B cell (primary cell): ENCODE measurements at regions not wholly inside any gene's neighbourhood (a gene's known extent, or its start where the extent isn't known, plus 50 kb on each side); places are given as distances from the start of the nearest gene placed in this dataset.

Source experiments
- ATAC-seq: fragments of 200-7000 bp; cut with Tn5 transposase; one replicate; pipeline ENCODE4 v1.10.0; 2021; ENCODE audit warnings: low read depth, mild to moderate bottlenecking, moderate number of reproducible peaks, moderate library complexity
- CTCF ChIA-PET: fragments of 350-600 bp; sonication (Branson Sonifier 250); formaldehyde crosslinking; loops from one replicate; lab custom pipeline; 2021; ENCODE audit warnings: antibody characterized with exemption, inconsistent platforms; lab: Charles Lee
- POLR2A ChIA-PET: fragments of 350-600 bp; sonication (Branson Sonifier 250); formaldehyde crosslinking; loops from one replicate; lab custom pipeline; 2021; ENCODE audit warnings: antibody characterized with exemption; lab: Charles Lee
- DNase-seq: peaks from one replicate; pipeline ENCODE4 v3.0.0; 2013
- H2AFZ ChIP-seq: 2 replicates; pipeline ENCODE4 v1.6.1; 2012; ENCODE audit warnings: mild to moderate bottlenecking, low read depth, low read length; ENCODE audit not compliant: insufficient read depth, poor library complexity, severe bottlenecking
- H3K27ac ChIP-seq, 2 donors: 1 replicate in 1 of 2; 2 replicates in 1 of 2; pipeline ENCODE4 v1.5.1; 2012 to 2013; ENCODE audit warnings: low read length in 2 of 2, mild to moderate bottlenecking in 2 of 2, moderate library complexity in 1 of 2
- H3K27me3 ChIP-seq, 4 experiments: fragments of 200-600 bp in 1 of 4; sonication (generic) in 1 of 4; replicated peaks in 1 of 4; 1 replicate in 2 of 4; 2 replicates in 2 of 4; pipeline versions ENCODE4 v1.6.1 to v1.7.0; 2013 to 2016; ENCODE audit warnings: low read length in 3 of 4, mild to moderate bottlenecking in 2 of 4, mixed read lengths in 1 of 4, moderate library complexity in 1 of 4; ENCODE audit not compliant: insufficient read depth in 4 of 4, control insufficient read depth in 3 of 4; ENCODE audit errors: control extremely low read depth in 1 of 4
- H3K36me3 ChIP-seq, 2 experiments: replicated peaks in 1 of 2; 1 replicate in 1 of 2; 2 replicates in 1 of 2; pipeline versions ENCODE4 v1.6.1 to v1.7.1; 2013; ENCODE audit warnings: low read length in 1 of 2; ENCODE audit not compliant: insufficient read depth in 2 of 2, control insufficient read depth in 1 of 2; ENCODE audit errors: control extremely low read depth in 1 of 2, extremely low read depth in 1 of 2
- H3K4me1 ChIP-seq, 2 donors: fragments of 200-600 bp in 1 of 2; sonication (generic) in 1 of 2; 1 replicate in 1 of 2; 2 replicates in 1 of 2; pipeline versions ENCODE4 v1.5.1 to v1.6.1; 2013 to 2017; ENCODE audit warnings: low read length in 2 of 2; ENCODE audit not compliant: control insufficient read depth in 2 of 2, insufficient read depth in 2 of 2
- H3K4me2 ChIP-seq: replicated peaks from 2 replicates; pipeline ENCODE3; 2012; ENCODE audit warnings: mild to moderate bottlenecking, low read depth, low read length; ENCODE audit not compliant: poor library complexity, severe bottlenecking
- H3K4me3 ChIP-seq, 5 experiments: fragments of 200-600 bp in 1 of 5; sonication (generic) in 1 of 5; 1 replicate in 3 of 5; 2 replicates in 2 of 5; pipeline versions ENCODE4 v1.5.1 to v1.7.0; 2011 to 2016; ENCODE audit warnings: low read length in 4 of 5, mild to moderate bottlenecking in 4 of 5, low read depth in 2 of 5, control low read depth in 1 of 5, moderate library complexity in 1 of 5; ENCODE audit not compliant: insufficient read depth in 1 of 5; ENCODE audit errors: control extremely low read depth in 1 of 5, extremely low read depth in 1 of 5
- H3K79me2 ChIP-seq: fragments of 200-600 bp; sonication (generic); one replicate; pipeline ENCODE4 v1.6.0; 2016; ENCODE audit warnings: low read length; ENCODE audit not compliant: control insufficient read depth, insufficient read depth
- H3K9ac ChIP-seq: fragments of 200-600 bp; sonication (generic); 2 replicates; pipeline ENCODE4 v1.6.1; 2017; ENCODE audit warnings: mild to moderate bottlenecking, low read length, moderate library complexity
- H3K9me3 ChIP-seq, 3 donors: one replicate each; pipeline versions ENCODE4 v1.6.1 to v1.7.1; 2013; ENCODE audit warnings: low read length in 2 of 3; ENCODE audit not compliant: control insufficient read depth in 2 of 3, insufficient read depth in 1 of 3; ENCODE audit errors: control extremely low read depth in 1 of 3
- H4K20me1 ChIP-seq: 2 replicates; pipeline ENCODE4 v1.6.0; 2012; ENCODE audit warnings: mild to moderate bottlenecking, low read length; ENCODE audit not compliant: insufficient read depth, control insufficient read depth, poor library complexity, severe bottlenecking
- H3K27ac Mint-ChIP-seq: one replicate; pipeline ENCODE4 v1.8.0; 2021; ENCODE audit warnings: mixed read lengths
- H3K27me3 Mint-ChIP-seq: one replicate; pipeline ENCODE4 v1.8.0; 2021; ENCODE audit warnings: mixed read lengths
- H3K4me1 Mint-ChIP-seq: one replicate; pipeline ENCODE4 v1.8.0; 2021; ENCODE audit warnings: mixed read lengths
- H3K4me3 Mint-ChIP-seq: one replicate; pipeline ENCODE4 v1.8.0; 2021; ENCODE audit warnings: mixed read lengths
- H3K9me3 Mint-ChIP-seq: one replicate; pipeline ENCODE4 v1.8.0; 2022; ENCODE audit warnings: mixed read lengths; ENCODE audit not compliant: insufficient read depth
- EZH2 ChIP-seq: IDR thresholded peaks from 2 replicates; pipeline ENCODE4 v1.6.1; 2012; ENCODE audit warnings: borderline replicate concordance, low read depth, mild to moderate bottlenecking, moderate library complexity, low read length; ENCODE audit not compliant: insufficient read depth, poor library complexity, severe bottlenecking
- WGBS: methylation state at CpG from one replicate; pipeline ENCODE4 v1.1.5; 2013; ENCODE audit warnings: missing lambda C conversion rate; ENCODE audit not compliant: insufficient coverage; 5-methylcytosine and 5-hydroxymethylcytosine counted together
- intact Hi-C: fragments of 100-400 bp; cut with micrococcal nuclease; formaldehyde crosslinking; loops from one replicate; pipeline ENCODE4 v1.10.0; 2022
- TF ChIP-seq, protein P1 (sequence below): fragments of 200-600 bp; IDR thresholded peaks from one replicate; pipeline ENCODE4 v1.8.0; 2022; ENCODE audit warnings: antibody characterized with exemption, mild to moderate bottlenecking

DNA sequence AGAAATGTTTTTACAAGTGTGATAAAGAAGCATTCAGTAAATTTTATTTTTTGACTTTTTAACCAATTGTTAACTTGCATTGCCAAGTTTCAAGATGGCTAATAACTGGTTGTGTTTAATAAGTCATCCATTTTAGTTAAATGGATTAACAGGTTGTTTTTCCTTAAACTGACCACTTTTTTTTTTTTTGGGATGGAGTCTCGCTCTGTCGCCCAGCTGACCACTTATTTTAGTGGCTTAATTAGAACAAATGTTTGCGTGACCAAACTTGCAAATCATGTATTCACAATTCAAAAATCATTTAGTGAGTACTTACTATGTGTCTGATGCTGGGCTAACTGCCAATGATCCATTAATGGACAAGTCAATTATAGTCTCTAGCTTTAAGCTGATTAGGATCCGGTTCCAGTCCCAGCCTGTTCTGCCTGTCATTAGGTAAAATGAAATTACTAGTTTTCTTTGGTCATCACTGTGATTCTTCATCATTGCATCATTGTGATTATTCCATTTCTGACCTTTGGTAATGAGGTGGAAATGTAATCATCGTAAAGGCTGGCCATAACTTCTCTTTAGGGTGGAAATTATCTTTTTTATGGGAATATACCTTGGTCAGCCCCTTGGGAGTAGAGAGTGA, 729.2 kb upstream of the MARCKS start:
- Histone ChIP-seq H3K9me3 (no peaks in the 10 kb centered on the region), H3K79me2 (no peaks in the 10 kb centered on the region), H4K20me1 (no peaks in the 10 kb centered on the region), H3K36me3 (no peaks in the 10 kb centered on the region), H3K4me2 (no peak overlapping the region), H3K27me3 (no peaks in the 10 kb centered on the region), H2AFZ (no peak overlapping the region), H3K4me3 (no peak overlapping the region), H3K27ac (no peak overlapping the region), H3K9ac (no peak overlapping the region), H3K4me1 (no peaks in the 10 kb centered on the region)
- Mint-ChIP-seq H3K27me3 (peaks cover 2% of the 10 kb centered on the region), H3K4me3 (no peak overlapping the region), H3K9me3 (no peaks in the 10 kb centered on the region), H3K27ac (no peak overlapping the region), H3K4me1 (no peaks in the 10 kb centered on the region)
- no peak for TF ChIP-seq EZH2
- TF ChIP-seq, protein P1, sequence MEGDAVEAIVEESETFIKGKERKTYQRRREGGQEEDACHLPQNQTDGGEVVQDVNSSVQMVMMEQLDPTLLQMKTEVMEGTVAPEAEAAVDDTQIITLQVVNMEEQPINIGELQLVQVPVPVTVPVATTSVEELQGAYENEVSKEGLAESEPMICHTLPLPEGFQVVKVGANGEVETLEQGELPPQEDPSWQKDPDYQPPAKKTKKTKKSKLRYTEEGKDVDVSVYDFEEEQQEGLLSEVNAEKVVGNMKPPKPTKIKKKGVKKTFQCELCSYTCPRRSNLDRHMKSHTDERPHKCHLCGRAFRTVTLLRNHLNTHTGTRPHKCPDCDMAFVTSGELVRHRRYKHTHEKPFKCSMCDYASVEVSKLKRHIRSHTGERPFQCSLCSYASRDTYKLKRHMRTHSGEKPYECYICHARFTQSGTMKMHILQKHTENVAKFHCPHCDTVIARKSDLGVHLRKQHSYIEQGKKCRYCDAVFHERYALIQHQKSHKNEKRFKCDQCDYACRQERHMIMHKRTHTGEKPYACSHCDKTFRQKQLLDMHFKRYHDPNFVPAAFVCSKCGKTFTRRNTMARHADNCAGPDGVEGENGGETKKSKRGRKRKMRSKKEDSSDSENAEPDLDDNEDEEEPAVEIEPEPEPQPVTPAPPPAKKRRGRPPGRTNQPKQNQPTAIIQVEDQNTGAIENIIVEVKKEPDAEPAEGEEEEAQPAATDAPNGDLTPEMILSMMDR, result no peak
- 89% methylated on average over 1 of the region's 5 CpGs for WGBS
- POLR2A ChIA-PET, result no interaction called here
- no peak for ATAC-seq
- intact Hi-C loops, result no loop called here
- DNase-seq, result no peak
- CTCF ChIA-PET, result interaction anchor here (0.6 kb wide), 1 partner anchor 605 kb away, joined by 5 read pairs; no protein-coding TSS in a partner anchor

DNA sequence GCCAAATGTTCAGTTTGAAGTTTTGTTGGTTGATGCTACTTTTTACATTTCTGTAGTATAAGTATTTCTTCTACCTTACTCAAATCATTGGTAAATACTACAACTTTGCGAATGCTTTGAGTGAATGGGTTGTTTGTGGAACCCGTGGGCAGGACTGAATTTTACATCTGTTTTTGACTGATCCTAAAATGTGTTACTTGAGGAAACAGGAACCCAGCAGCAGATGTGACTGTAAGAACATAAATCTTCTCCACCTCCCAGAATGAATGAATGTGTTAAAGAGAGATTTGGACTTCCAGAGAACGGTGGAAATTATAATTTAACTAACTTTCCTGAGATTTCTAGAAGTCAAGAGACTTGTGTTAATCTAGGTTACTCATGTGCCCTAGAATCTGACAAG, 728.5 kb upstream of the MARCKS start:
- Mint-ChIP-seq H3K27ac (no peak overlapping the region), H3K4me3 (no peak overlapping the region), H3K27me3 (peaks cover 2% of the 10 kb centered on the region), H3K4me1 (no peaks in the 10 kb centered on the region), H3K9me3 (no peaks in the 10 kb centered on the region)
- no peak for TF ChIP-seq EZH2
- TF ChIP-seq, protein P1, result no peak
- Histone ChIP-seq H3K4me3 (no peak overlapping the region), H2AFZ (no peak overlapping the region), H3K36me3 (no peaks in the 10 kb centered on the region), H3K4me2 (no peak overlapping the region), H3K9ac (no peak overlapping the region), H3K4me1 (no peaks in the 10 kb centered on the region), H4K20me1 (no peaks in the 10 kb centered on the region), H3K9me3 (no peaks in the 10 kb centered on the region), H3K27ac (no peak overlapping the region), H3K27me3 (no peaks in the 10 kb centered on the region), H3K79me2 (no peaks in the 10 kb centered on the region)
- no CpG with 5 or more reads among the region's 3 CpGs for WGBS
- ChIA-PET CTCF (no interaction called here), POLR2A (no interaction called here)
- intact Hi-C loops, result no loop called here
- no peak for ATAC-seq
- no peak for DNase-seq
